PFSK-1 (cell line): ENCODE measurements at regions not wholly inside any gene's neighbourhood (a gene's known extent, or its start where the extent isn't known, plus 50 kb on each side); places are given as distances from the start of the nearest gene placed in this dataset.

Source experiments
- FOXP2 ChIP-seq: optimal IDR thresholded peaks from 2 replicates; pipeline ENCODE3; 2011; ENCODE audit warnings: borderline replicate concordance, control low read depth, inconsistent platforms; ENCODE audit not compliant: insufficient read depth; ENCODE audit errors: extremely low read length, extremely low read depth
- POLR2AphosphoS5 ChIP-seq: IDR thresholded peaks from 2 replicates; pipeline ENCODE4 v1.6.1; 2012; ENCODE audit warnings: low read depth, mild to moderate bottlenecking, control low read depth, low read length, moderate library complexity
- REST ChIP-seq, 2 experiments: IDR thresholded peaks; 2 replicates each; pipeline versions ENCODE4 v1.6.1 to v1.8.0; 2011 to 2012; ENCODE audit warnings: low read depth in 2 of 2, low read length in 2 of 2, control low read depth in 1 of 2, inconsistent platforms in 1 of 2, mild to moderate bottlenecking in 1 of 2, moderate library complexity in 1 of 2; ENCODE audit not compliant: insufficient read depth in 1 of 2
- SIN3A ChIP-seq: IDR thresholded peaks from 2 replicates; pipeline ENCODE4 v1.6.1; 2012; ENCODE audit warnings: mild to moderate bottlenecking, low read length, moderate library complexity, borderline replicate concordance; ENCODE audit not compliant: insufficient read depth
- TAF1 ChIP-seq: IDR thresholded peaks from 2 replicates; pipeline ENCODE4 v1.6.1; 2012; ENCODE audit warnings: low read length, control low read depth, borderline replicate concordance; ENCODE audit not compliant: insufficient read depth

DNA sequence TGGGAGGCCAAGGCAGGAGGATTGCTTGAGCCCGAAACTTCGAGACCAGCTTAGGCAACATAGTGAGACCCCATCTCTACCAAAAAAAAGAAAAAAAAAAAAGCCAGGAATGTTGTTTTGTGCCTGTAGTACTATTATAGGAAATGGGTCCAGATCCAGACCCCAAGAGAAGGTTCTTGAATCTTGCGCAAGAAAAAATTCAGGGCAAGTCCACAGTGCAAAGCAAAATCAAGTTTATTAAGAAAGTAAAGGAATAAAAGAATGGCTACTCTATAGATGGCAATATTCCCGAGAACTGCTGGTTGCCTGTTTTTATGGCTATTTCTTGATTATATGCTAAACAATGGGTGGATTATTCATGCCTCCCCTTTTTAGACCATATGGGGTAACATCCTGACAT is 51.2 kb upstream of the RDX start:
- TF ChIP-seq TAF1: no peak
- no peak for TF ChIP-seq SIN3A
- no peak for TF ChIP-seq FOXP2
- TF ChIP-seq POLR2AphosphoS5: no peak
- no peak for TF ChIP-seq REST (IDR thresholded peaks at IDR 0.05; ENCODE audit: insufficient read depth in 1 of 2, low read depth in 2 of 2, low read length in 2 of 2)

GRCh38 chr11:110349138-110349996 is 53.0 kb upstream of the RDX start:
- TF ChIP-seq POLR2AphosphoS5 (no peak), TAF1 (no peak), SIN3A (no peak), FOXP2 (no peak), REST (IDR thresholded peaks at IDR 0.05; ENCODE audit: insufficient read depth in 1 of 2, low read depth in 2 of 2, low read length in 2 of 2) (no peak)

DNA sequence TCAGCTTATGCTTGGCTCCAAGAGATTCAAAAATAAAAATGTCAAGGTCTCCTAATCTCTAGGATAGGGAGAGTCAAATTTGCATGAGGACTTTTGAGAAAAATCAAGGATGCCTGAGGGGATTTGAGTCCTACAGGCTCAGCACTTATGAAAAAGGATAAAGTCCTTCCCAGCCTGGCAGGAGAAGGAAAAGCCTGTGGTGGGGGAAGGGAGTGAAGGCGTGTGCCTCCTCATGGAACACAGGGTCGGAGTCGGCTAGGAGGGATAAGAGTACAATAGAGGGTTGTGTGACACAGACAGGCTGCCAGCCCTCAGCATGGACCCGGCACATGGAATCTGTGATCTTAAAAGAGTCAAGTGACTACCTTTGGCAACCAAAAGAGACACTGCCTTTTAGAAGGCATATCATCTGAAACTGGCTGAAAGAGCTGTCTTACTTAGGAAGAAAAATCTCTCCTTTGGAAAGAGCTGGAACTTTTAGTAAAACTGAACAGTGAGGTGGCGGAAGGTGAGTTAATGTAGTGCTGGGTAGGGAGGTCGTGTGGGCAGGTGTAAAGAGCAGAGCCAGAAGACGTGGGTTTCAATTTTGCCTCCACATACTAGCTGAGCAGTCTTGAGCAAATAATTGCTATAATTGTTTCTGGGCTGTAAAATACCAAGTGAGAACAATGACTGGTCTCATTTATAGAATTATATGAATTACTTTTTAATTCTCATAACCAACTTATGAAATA is 58.8 kb upstream of the RDX start:
- no peak for TF ChIP-seq SIN3A
- no peak for TF ChIP-seq TAF1
- no peak for TF ChIP-seq POLR2AphosphoS5
- TF ChIP-seq REST (IDR thresholded peaks at IDR 0.05; ENCODE audit: insufficient read depth in 1 of 2, low read depth in 2 of 2, low read length in 2 of 2): no peak
- no peak for TF ChIP-seq FOXP2

DNA sequence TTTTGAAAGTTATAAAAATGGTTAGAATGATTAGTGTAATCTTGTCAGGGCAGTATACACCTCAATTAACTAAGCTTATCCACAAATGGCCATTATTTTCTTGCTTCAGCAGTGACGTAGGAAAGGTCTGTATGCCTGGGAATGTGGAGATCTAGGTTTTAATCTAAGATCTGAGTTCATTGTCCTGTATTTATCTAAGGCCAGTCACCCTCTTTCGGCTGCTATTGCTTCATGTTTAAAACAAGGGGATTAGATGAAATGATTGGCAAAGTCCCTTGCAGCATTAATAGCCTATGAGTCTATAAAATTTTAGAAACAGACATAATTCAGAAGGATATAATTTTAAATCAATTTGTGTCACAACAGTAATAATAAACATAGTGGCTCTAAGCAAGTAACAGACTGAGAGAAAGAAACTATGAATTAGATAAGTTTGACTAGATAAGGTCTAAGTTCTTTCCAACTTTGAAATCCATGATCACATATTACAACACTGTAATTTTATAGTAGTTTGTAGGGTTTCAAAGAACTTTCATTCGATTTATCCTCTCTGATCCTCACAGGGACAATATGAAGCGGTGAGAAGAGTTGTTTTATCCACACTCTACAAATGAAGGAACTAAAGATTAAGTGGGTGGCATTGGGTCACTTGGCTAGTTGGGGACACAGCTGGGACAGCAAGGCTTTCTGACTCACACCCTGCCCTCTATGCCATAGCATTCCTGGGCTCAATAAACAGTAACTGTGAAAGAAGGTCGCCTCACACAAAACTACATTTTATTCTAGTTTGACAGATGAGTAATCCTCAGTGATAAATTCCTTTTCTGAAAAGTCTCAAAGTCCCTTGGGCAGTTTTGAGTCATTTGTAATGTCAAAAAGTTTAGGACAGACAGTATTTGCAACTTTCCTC is 60.6 kb upstream of the RDX start:
- TF ChIP-seq SIN3A (no peak), FOXP2 (no peak), REST (IDR thresholded peaks at IDR 0.05; ENCODE audit: insufficient read depth in 1 of 2, low read depth in 2 of 2, low read length in 2 of 2) (no peak), TAF1 (no peak), POLR2AphosphoS5 (no peak)
